Peyer's patch (tissue), 4 donors: ENCODE measurements at regions not wholly inside any gene's neighbourhood (a gene's known extent, or its start where the extent isn't known, plus 50 kb on each side); places are given as distances from the start of the nearest gene placed in this dataset.

Experiments
- CTCF ChIP-seq, 6 experiments: fragments of 450-650 bp in 4 of 6; fragments of 200-600 bp in 2 of 6; sonication (generic) in 1 of 6; IDR thresholded peaks; one replicate each; pipeline ENCODE4 v1.5.1; 2017 to 2019; ENCODE audit warnings: antibody characterized with exemption in 6 of 6, mild to moderate bottlenecking in 3 of 6, moderate library complexity in 1 of 6
- POLR2A ChIP-seq, 2 donors: fragments of 450-650 bp; IDR thresholded peaks; one replicate each; pipeline ENCODE4 v1.5.1; 2017; ENCODE audit warnings: antibody characterized with exemption in 2 of 2, mild to moderate bottlenecking in 2 of 2, moderate library complexity in 2 of 2

DNA sequence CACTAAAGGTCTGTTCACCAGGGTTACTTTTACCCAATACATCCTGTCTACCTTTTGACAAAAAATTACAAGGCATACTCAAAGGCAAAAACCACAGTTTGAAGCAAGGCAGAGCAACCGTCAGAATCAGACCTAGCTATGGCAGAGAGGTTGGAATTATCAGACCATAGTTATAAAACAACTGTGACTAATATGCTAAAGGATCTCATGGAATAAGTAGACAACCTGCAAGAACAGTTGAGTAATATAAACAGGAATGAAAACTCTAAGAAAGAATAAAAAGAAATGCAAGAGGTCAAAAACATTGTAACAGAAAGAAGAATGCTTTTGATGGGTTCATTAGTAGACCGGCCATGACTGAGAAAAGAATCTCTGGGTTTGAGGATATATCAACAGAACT, 318.8 kb upstream of the KCNH7 start:
- no peak for TF ChIP-seq CTCF (IDR thresholded peaks at IDR 0.05)
- no peak for TF ChIP-seq POLR2A (IDR thresholded peaks at IDR 0.05)
